HG03280 (cell line): ENCODE measurements at regions not wholly inside any gene's neighbourhood (a gene's known extent, or its start where the extent isn't known, plus 50 kb on each side); places are given as distances from the start of the nearest gene placed in this dataset.

Experiments used
- ATAC-seq: cut with Tn5 transposase; IDR thresholded peaks from one replicate; pipeline ENCODE4 v1.9.1; 2021; ENCODE audit warnings: mild to moderate bottlenecking, moderate library complexity; ENCODE audit not compliant: unreplicated experiment

- no peak for ATAC-seq
These were observed 173.1 kb downstream of the NECTIN3 start for GRCh38 chr3:111244760-111245159.

- no peak for ATAC-seq
These were observed 175.5 kb downstream of the NECTIN3 start for GRCh38 chr3:111246967-111247760.

DNA sequence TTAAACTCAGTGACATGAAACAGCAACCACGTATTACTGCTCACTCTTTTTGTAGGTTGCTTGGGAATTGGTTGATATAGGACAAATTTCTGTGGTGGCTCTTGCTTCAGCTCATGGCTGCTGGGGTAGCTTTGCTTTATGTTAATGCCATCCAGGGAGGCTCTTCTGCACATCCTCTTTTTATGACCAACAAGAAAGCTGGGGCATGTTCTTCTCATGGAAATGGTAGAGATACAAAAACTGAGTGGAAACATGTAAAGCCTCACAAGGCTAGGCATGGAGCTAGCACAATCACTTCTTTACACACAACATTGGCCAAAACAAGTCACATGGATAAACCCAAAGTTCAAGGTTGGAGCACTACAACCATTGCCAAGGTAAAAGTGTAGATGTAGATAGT, 176.8 kb downstream of the NECTIN3 start:
- no peak for ATAC-seq

- ATAC-seq, result no peak
These were observed 177.8 kb downstream of the NECTIN3 start for GRCh38 chr3:111249421-111249820.

GRCh38 chr3:111252779-111253178, 181.2 kb downstream of the NECTIN3 start:
- no peak for ATAC-seq

DNA sequence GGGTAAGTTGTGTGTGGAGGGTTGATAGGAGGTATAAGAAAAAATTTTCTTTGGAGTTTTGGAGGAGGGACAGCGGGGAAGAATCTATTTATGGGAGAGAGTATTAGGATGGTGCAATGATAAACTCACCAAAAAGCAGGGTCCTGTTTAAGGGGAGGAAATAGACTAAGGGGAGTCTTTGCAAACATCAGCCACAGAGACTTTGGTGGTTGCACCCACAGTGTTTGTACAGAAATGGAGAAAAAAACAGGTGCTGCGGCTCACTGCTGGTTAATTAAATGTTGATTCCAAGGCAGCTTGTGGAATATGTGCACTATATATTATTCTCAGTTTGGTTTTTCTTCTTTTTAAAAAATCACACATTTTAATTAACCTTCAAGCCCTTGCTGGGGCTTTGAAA, 182.1 kb downstream of the NECTIN3 start:
- no peak for ATAC-seq

GRCh38 chr3:111260878-111261277, 189.3 kb downstream of the NECTIN3 start:
- ATAC-seq, result no peak

GRCh38 chr3:111269777-111270176, 198.2 kb downstream of the NECTIN3 start:
- no peak for ATAC-seq

DNA sequence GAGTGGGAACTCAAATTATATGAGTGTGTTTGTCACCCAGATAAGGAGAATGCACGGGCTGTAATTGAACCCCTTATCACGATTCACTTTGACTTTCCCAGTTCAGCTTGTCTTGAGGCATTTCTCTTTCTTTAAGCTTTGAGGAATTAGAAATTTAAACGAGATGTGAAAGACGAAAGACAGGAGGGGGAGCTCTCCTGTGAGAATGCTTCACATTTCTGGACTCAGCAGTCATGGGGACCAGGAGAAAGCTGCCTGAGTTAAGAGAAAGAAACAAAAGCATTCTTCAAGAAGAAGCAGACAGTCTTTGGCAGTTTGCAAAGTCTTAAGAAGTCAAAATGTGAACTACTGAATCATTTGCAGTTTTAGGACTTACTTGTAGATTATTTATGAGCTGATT, 205.6 kb downstream of the NECTIN3 start:
- no peak for ATAC-seq

DNA sequence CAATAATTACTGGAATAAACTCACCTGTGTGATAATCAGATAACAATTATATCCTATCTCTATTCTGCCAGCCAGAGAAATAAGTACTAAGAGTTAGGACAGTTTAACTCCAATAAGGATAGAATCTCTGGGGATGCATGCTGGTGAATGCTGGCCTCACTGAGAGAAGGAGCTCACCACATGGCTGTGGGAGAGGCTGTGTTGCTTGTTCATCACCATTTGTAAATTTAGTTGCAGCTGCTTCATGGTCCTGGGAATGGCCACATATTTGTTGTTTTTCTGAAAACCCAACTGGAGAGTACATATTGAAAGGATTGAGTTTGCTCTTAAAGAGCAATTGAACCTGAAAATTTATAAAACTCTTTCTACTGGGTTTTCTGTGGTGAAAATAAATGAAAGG, 207.3 kb downstream of the NECTIN3 start:
- no peak for ATAC-seq

DNA sequence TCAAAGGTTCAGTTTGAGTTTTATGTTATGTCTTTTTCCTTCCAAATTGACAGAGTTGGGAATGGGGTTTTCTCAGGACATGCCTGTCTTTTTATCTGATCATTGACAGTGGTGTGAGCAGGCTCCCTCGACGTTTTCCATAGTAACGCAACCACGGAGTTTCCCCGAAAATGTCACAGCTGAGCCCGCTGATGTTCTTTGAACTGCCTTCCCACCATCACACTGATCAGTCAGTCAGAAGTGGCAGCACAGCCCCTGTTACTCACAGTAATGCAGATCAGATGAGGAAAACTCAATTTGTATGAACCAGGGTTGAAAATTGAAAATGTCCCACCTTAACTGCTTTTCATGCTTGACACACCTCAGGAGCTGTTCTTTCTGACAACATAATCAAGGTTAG, 210.4 kb downstream of the NECTIN3 start:
- ATAC-seq, result no peak

GRCh38 chr3:111283165-111283564, 211.5 kb downstream of the NECTIN3 start:
- ATAC-seq, result no peak

GRCh38 chr3:111284503-111285183, 213.0 kb downstream of the NECTIN3 start:
- ATAC-seq, result no peak

GRCh38 chr3:111285184-111285538, 213.5 kb downstream of the NECTIN3 start:
- no peak for ATAC-seq

- ATAC-seq, result no peak
These were observed 214.1 kb downstream of the NECTIN3 start for GRCh38 chr3:111285694-111286093.

GRCh38 chr3:111286746-111287145, 215.1 kb downstream of the NECTIN3 start:
- ATAC-seq, result no peak

GRCh38 chr3:111292117-111292516, 220.5 kb downstream of the NECTIN3 start:
- ATAC-seq, result no peak

GRCh38 chr3:111299192-111299615, 227.6 kb downstream of the NECTIN3 start:
- ATAC-seq, result no peak

- no peak for ATAC-seq
These were observed 229.7 kb downstream of the NECTIN3 start for GRCh38 chr3:111301238-111301798.

GRCh38 chr3:111302063-111302462, 230.4 kb downstream of the NECTIN3 start:
- ATAC-seq, result no peak

DNA sequence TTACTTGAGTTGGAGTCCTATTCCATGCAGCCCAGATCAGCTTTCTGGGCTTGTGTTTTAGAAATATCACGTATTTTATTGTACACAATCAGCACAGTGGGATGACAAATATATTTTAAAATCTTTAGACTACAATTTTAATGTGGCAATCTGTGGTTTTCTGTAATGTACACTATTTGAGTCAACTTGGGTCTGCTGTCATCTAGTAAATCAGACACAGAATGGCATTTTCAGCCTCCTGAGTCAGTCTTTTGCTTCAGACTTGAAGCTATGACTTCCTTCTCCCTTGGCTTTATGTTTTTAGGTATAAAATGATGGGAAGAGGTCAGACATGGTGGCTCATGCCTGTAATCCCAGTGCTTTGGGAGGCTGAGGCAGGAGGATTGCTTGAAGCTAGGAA, 232.1 kb downstream of the NECTIN3 start:
- ATAC-seq, result no peak

GRCh38 chr3:111307676-111308075, 234.3 kb upstream of the CD96 start:
- ATAC-seq, result no peak
